ELR (cell line): ENCODE measurements at regions not wholly inside any gene's neighbourhood (a gene's known extent, or its start where the extent isn't known, plus 50 kb on each side); places are given as distances from the start of the nearest gene placed in this dataset.

Experiments
- DNase-seq: peaks from one replicate; pipeline ENCODE4 v3.0.0-alpha.2; 2015; ENCODE audit warnings: low read depth

- DNase-seq = peak; percentile 29
These were observed 60.6 kb upstream of the DCN start for GRCh38 chr12:91243177-91243576.

- no peak for DNase-seq
These were observed 59.1 kb upstream of the DCN start for GRCh38 chr12:91241756-91242155.

- DNase-seq = no peak
These were observed 57.9 kb upstream of the DCN start for GRCh38 chr12:91240386-91241095.

GRCh38 chr12:91239481-91239880 lies 56.9 kb upstream of the DCN start:
- no peak for DNase-seq
